Small intestine (tissue), 7 donors: ENCODE measurements at regions not wholly inside any gene's neighbourhood (a gene's known extent, or its start where the extent isn't known, plus 50 kb on each side); places are given as distances from the start of the nearest gene placed in this dataset.

Experiments used
- DNase-seq, 2 donors: peaks; one replicate each; pipeline versions ENCODE4 v3.0.0 to v3.0.0-alpha.2; 2013
- FAIRE-seq: peaks from 2 replicates; lab custom pipeline; 2012; peaks lifted over from hg19 to GRCh38; lab: Jason Lieb, UNC
- H3K27ac ChIP-seq, 3 donors: one replicate each; pipeline ENCODE4 v1.5.1; 2013; ENCODE audit warnings: low read length in 2 of 3, mild to moderate bottlenecking in 2 of 3, control low read depth in 1 of 3, inconsistent platforms in 1 of 3, low read depth in 1 of 3, moderate library complexity in 1 of 3
- H3K27me3 ChIP-seq, 3 donors: one replicate each; pipeline ENCODE4 v1.6.1; 2013; ENCODE audit warnings: low read length in 3 of 3, inconsistent platforms in 1 of 3; ENCODE audit not compliant: control insufficient read depth in 3 of 3, insufficient read depth in 3 of 3
- H3K36me3 ChIP-seq, 3 donors: one replicate each; pipeline ENCODE4 v1.6.1; 2013; ENCODE audit warnings: low read length in 3 of 3, inconsistent platforms in 1 of 3, low read depth in 1 of 3, mild to moderate bottlenecking in 1 of 3, moderate library complexity in 1 of 3; ENCODE audit not compliant: control insufficient read depth in 3 of 3, insufficient read depth in 2 of 3
- H3K4me1 ChIP-seq, 3 donors: one replicate each; pipeline ENCODE4 v1.6.1; 2013; ENCODE audit warnings: low read length in 2 of 3, inconsistent platforms in 1 of 3, low read depth in 1 of 3, mild to moderate bottlenecking in 1 of 3, moderate library complexity in 1 of 3; ENCODE audit not compliant: control insufficient read depth in 3 of 3, insufficient read depth in 2 of 3
- H3K4me3 ChIP-seq, 3 donors: one replicate each; pipeline ENCODE4 v1.5.1; 2013; ENCODE audit warnings: low read length in 3 of 3, control low read depth in 1 of 3, inconsistent platforms in 1 of 3, low read depth in 1 of 3, mild to moderate bottlenecking in 1 of 3, moderate library complexity in 1 of 3
- H3K9me3 ChIP-seq, 2 donors: one replicate each; pipeline ENCODE4 v1.6.1; 2013; ENCODE audit warnings: low read depth in 1 of 2, low read length in 1 of 2; ENCODE audit not compliant: control insufficient read depth in 2 of 2, insufficient read depth in 1 of 2
- WGBS, 3 donors: extraction: QIAGEN DNeasy Blood & Tissue Kit; methylation state at CpG; one replicate each; pipeline ENCODE4 v1.1.7; 2013; 5-methylcytosine and 5-hydroxymethylcytosine counted together
- donor health status: healthy with polysubstance abuse.
- donor health status: control.
- donor health status: control.
- donor health status: Bipolar disorder and iron deficiency.
- donor health status: healthy.

DNA sequence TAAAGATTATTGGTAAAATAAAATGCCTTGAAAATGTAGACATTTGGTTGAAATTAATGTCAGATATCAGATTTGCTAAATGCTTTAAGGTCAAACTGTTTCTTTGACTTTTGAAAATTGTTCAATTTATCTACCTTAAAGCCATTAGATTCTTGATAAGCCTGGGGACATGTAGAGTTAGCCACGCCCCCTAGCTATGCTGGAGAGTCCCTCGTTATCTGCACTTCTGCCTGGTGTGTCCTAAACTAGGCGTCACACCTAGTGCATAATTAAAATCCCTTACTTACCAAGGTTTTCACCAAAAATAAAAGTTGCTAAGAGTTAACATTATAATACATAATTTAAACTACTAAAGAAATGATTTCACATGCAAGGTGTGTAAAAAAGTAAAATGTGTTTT lies 79.5 kb downstream of the EGLN3 start:
- DNase-seq: peak in 1 of 2 donors; percentile 21
- no peaks in the 10 kb centered on the region for H3K4me1 ChIP-seq
- H3K27me3 ChIP-seq: no peaks in the 10 kb centered on the region
- H3K36me3 ChIP-seq: no peaks in the 10 kb centered on the region
- peaks cover 0 to 17% of the 10 kb centered on the region in 2 donors for H3K9me3 ChIP-seq
- WGBS, 3 donors: 20 to 60% (median 31%) methylated on average over 3 of the region's 3 CpGs
- no peak overlapping the region for H3K27ac ChIP-seq
- no peak overlapping the region for H3K4me3 ChIP-seq
- FAIRE-seq: no peak

- Histone ChIP-seq H3K36me3 (no peaks in the 10 kb centered on the region), H3K4me1 (no peaks in the 10 kb centered on the region), H3K9me3 (no peaks in the 10 kb centered on the region), H3K27me3 (no peaks in the 10 kb centered on the region), H3K4me3 (no peak overlapping the region), H3K27ac (no peak overlapping the region)
- FAIRE-seq (no peak), DNase-seq (no peak)
- WGBS, 3 donors: 79 to 87% (median 82%) methylated on average over 1 of the region's 1 CpG
Observed at GRCh38 chr14:33866425-33867088, 84.3 kb downstream of the EGLN3 start.

- WGBS, 3 donors: 81 to 85% (median 82%) methylated on average over 3 of the region's 3 CpGs
- Histone ChIP-seq H3K27ac (no peak overlapping the region), H3K27me3 (no peaks in the 10 kb centered on the region), H3K9me3 (no peaks in the 10 kb centered on the region), H3K4me3 (no peak overlapping the region), H3K4me1 (no peaks in the 10 kb centered on the region), H3K36me3 (no peaks in the 10 kb centered on the region)
- FAIRE-seq (no peak), DNase-seq (no peak)
Observed at GRCh38 chr14:33862261-33862802, 88.5 kb downstream of the EGLN3 start.

DNA sequence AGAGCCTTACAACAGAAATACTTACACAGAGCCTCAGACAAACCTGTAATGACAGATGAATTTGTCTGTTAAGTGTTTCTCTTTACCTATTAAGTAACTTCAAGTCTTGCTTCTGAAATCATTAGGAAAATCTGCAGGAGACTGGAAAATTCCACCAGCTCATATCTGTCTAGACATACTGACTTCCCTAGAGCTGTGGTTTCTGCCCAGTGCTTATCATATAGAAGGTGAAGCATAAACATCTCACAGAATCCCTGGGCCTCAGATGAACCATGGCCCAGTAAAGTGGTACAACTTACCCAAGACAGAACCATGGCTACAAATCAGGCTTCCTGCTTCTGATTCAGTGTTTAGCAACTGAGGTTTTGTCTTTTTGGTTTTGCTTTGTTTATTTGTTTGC lies 91.6 kb downstream of the EGLN3 start:
- peak in 1 of 2 donors; percentile 19 for DNase-seq
- H3K4me3 ChIP-seq: no peak overlapping the region
- no peaks in the 10 kb centered on the region for H3K36me3 ChIP-seq
- no peaks in the 10 kb centered on the region for H3K27me3 ChIP-seq
- no peaks in the 10 kb centered on the region for H3K9me3 ChIP-seq
- FAIRE-seq: no peak
- H3K27ac ChIP-seq: no peak overlapping the region
- no peaks in the 10 kb centered on the region for H3K4me1 ChIP-seq

DNA sequence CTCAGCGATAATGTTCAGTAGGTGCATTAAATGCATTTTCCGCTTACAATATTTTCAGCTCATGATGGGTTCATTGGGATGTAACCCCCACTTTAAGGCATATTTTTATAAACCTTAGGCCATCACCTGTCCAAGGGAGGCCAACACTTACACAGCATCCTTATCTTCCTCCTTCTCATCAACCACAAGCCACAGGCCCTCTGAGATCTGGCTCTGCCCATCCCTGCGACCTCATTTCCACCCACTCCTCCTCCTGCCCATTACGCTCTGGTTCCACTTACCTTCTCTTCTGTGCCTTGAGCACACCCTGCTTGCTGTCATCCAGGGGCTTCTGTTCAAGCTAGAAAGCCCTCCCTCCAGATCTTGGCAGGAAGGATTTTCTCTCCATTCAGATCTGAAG lies 93.2 kb downstream of the EGLN3 start:
- DNase-seq (no peak), FAIRE-seq (no peak)
- WGBS, 3 donors: 85 to 92% (median 90%) methylated on average over 4 of the region's 4 CpGs
- H3K9me3 ChIP-seq: no peaks in the 10 kb centered on the region
- no peak overlapping the region for H3K27ac ChIP-seq
- H3K36me3 ChIP-seq: no peaks in the 10 kb centered on the region
- H3K27me3 ChIP-seq: no peaks in the 10 kb centered on the region
- no peak overlapping the region for H3K4me3 ChIP-seq
- H3K4me1 ChIP-seq: no peaks in the 10 kb centered on the region

GRCh38 chr14:33855672-33856071 lies 95.2 kb downstream of the EGLN3 start:
- Histone ChIP-seq H3K9me3 (no peaks in the 10 kb centered on the region), H3K4me3 (no peak overlapping the region), H3K27ac (no peak overlapping the region), H3K27me3 (no peaks in the 10 kb centered on the region), H3K4me1 (no peaks in the 10 kb centered on the region), H3K36me3 (no peaks in the 10 kb centered on the region)
- WGBS, 3 donors: 91 to 97% (median 96%) methylated on average over 3 of the region's 3 CpGs
- FAIRE-seq (no peak), DNase-seq (no peak)
